Pulmonary artery endothelial cell (primary cell): ENCODE measurements at regions not wholly inside any gene's neighbourhood (a gene's known extent, or its start where the extent isn't known, plus 50 kb on each side); places are given as distances from the start of the nearest gene placed in this dataset.
"Not testable (repeated sequence)": the region's sequence is repeated elsewhere in the genome, so short reads cannot be mapped to it uniquely, and the experiment has no call there.

Source experiments
- DNase-seq: peaks from one replicate; pipeline ENCODE4 v3.0.0-alpha.2; 2011; ENCODE audit warnings: low read depth, low spot score

- DNase-seq = no peak
These were observed 1637.8 kb upstream of the C9orf72 start for GRCh38 chr9:29211003-29211579.

GRCh38 chr9:29211580-29212396 lies 1638.5 kb upstream of the C9orf72 start:
- no peak for DNase-seq

- no peak for DNase-seq
These were observed 1639.4 kb upstream of the C9orf72 start for GRCh38 chr9:29212397-29213387.

GRCh38 chr9:29213417-29214153 lies 1640.3 kb upstream of the C9orf72 start, which contains the start of gene LINGO2:
Gene LINGO2, minus strand, starts transcription at chr9:29213601.
- no peak for DNase-seq

GRCh38 chr9:29214154-29214689 lies 1640.9 kb upstream of the C9orf72 start:
- no peak for DNase-seq

GRCh38 chr9:29214690-29215253 lies 1641.5 kb upstream of the C9orf72 start:
- DNase-seq = no peak

GRCh38 chr9:29217966-29218365 lies 1644.7 kb upstream of the C9orf72 start:
- no peak for DNase-seq

- no peak for DNase-seq
These were observed 1647.4 kb upstream of the C9orf72 start for GRCh38 chr9:29220596-29221251.

- no peak for DNase-seq
These were observed 1655.3 kb upstream of the C9orf72 start for GRCh38 chr9:29228558-29228957.

GRCh38 chr9:29230931-29231330 lies 1657.7 kb upstream of the C9orf72 start:
- no peak for DNase-seq

GRCh38 chr9:29233193-29233592 lies 1659.9 kb upstream of the C9orf72 start:
- no peak for DNase-seq

- no peak for DNase-seq
These were observed 1668.0 kb upstream of the C9orf72 start for GRCh38 chr9:29241320-29241719.

- no peak for DNase-seq
These were observed 1672.1 kb upstream of the C9orf72 start for GRCh38 chr9:29245351-29245750.

- DNase-seq = not testable (repeated sequence)
These were observed 1697.1 kb upstream of the C9orf72 start for GRCh38 chr9:29270400-29270799.

GRCh38 chr9:29282121-29282520 lies 1708.8 kb upstream of the C9orf72 start:
- no peak for DNase-seq

- DNase-seq = no peak
These were observed 1712.5 kb upstream of the C9orf72 start for GRCh38 chr9:29285818-29286217.

GRCh38 chr9:29289365-29289764 lies 1716.1 kb upstream of the C9orf72 start:
- no peak for DNase-seq

GRCh38 chr9:29290516-29290915 lies 1717.2 kb upstream of the C9orf72 start:
- DNase-seq = no peak

GRCh38 chr9:29297592-29297991 lies 1724.3 kb upstream of the C9orf72 start:
- no peak for DNase-seq

GRCh38 chr9:29311221-29311620 lies 1737.9 kb upstream of the C9orf72 start:
- no peak for DNase-seq
